K562 (cell line): ENCODE measurements at regions not wholly inside any gene's neighbourhood (a gene's known extent, or its start where the extent isn't known, plus 50 kb on each side); places are given as distances from the start of the nearest gene placed in this dataset.

Source experiments
- ATAC-seq: fragments of 200-7000 bp; cut with Tn5 transposase; 3 replicates; pipeline ENCODE4 v1.9.1; 2020; ENCODE audit warnings: moderate library complexity
- BruUV-seq: library from RNA; stranded (reverse); fragments of 400-500 nt; replicated peaks from 2 replicates; lab custom pipeline; 2021; lab: Mats Ljungman, UMichigan
- CTCF ChIA-PET: fragments of 300-600 bp; formaldehyde crosslinking; extraction: SDS; loops from one replicate; lab custom pipeline; 2021; ENCODE audit warnings: low intra/inter-chr PET ratio; lab: Yijun Ruan, JAX
- POLR2A ChIA-PET: fragments of 300-600, 350-650 bp; sonication (Branson Sonifier 250); formaldehyde crosslinking; extraction: SDS; loops from one replicate; lab custom pipeline; 2021; ENCODE audit warnings: antibody characterized with exemption, inconsistent platforms; lab: Yijun Ruan, JAX
- DNase-seq, 4 experiments: peaks; one replicate each; pipeline versions ENCODE4 v3.0.0 to v3.0.0-alpha.2; 2011 to 2018; ENCODE audit warnings: low spot score in 3 of 4, mixed read lengths in 3 of 4; ENCODE audit errors: extremely low read depth in 1 of 4
- FAIRE-seq: peaks from 2 replicates; lab custom pipeline; 2011; peaks lifted over from hg19 to GRCh38; lab: Jason Lieb, UNC
- H2AFZ ChIP-seq: 2 replicates; pipeline ENCODE4 v1.6.0; 2011; ENCODE audit warnings: low read depth, low read length, control low read depth, inconsistent platforms
- H3K27ac ChIP-seq: fragments of 200-600 bp; 3 replicates; pipeline ENCODE4 v1.8.0; 2011; ENCODE audit warnings: low read depth, mild to moderate bottlenecking, control low read depth, inconsistent platforms, low read length, moderate library complexity, mixed read lengths; ENCODE audit errors: extremely low read depth
- H3K27me3 ChIP-seq, 2 experiments: fragments of 300-600 bp in 1 of 2; 2 replicates in 1 of 2; 3 replicates in 1 of 2; pipeline versions ENCODE4 v1.6.0 to v1.8.0; 2011; ENCODE audit warnings: inconsistent platforms in 2 of 2, low read length in 2 of 2, mild to moderate bottlenecking in 1 of 2, mixed read lengths in 1 of 2, moderate library complexity in 1 of 2; ENCODE audit not compliant: control insufficient read depth in 2 of 2, insufficient read depth in 2 of 2
- H3K36me3 ChIP-seq: fragments of 300-600 bp; 3 replicates; pipeline ENCODE4 v1.8.0; 2011; ENCODE audit warnings: mild to moderate bottlenecking, low read length, inconsistent platforms; ENCODE audit not compliant: control insufficient read depth, insufficient read depth
- H3K4me1 ChIP-seq, 2 experiments: fragments of 200-600 bp in 1 of 2; replicated peaks in 1 of 2; 2 replicates in 1 of 2; 3 replicates in 1 of 2; pipeline versions ENCODE4 v1.5.1 to v1.8.0; 2011; ENCODE audit warnings: inconsistent platforms in 2 of 2, low read length in 2 of 2, mild to moderate bottlenecking in 1 of 2, mixed read lengths in 1 of 2, moderate library complexity in 1 of 2; ENCODE audit not compliant: control insufficient read depth in 2 of 2, insufficient read depth in 2 of 2
- H3K4me2 ChIP-seq: 2 replicates; pipeline ENCODE4 v1.6.1; 2011; ENCODE audit warnings: low read length, control low read depth, inconsistent platforms, mixed read lengths; ENCODE audit not compliant: insufficient read depth
- H3K4me3 ChIP-seq: fragments of 200-600 bp; sonication (generic), shearing (Covaris generic); 2 replicates; pipeline ENCODE4 v1.5.1; 2016; ENCODE audit warnings: control low read depth, inconsistent platforms
- H3K79me2 ChIP-seq: fragments of 200-600 bp; 3 replicates; pipeline ENCODE4 v1.8.0; 2011; ENCODE audit warnings: low read length, inconsistent platforms; ENCODE audit not compliant: control insufficient read depth, insufficient read depth
- H3K9ac ChIP-seq, 2 experiments: 2 replicates each; pipeline versions ENCODE4 v1.6.0 to v1.6.1; 2011; ENCODE audit warnings: low read depth in 2 of 2, low read length in 2 of 2, control low read depth in 1 of 2, inconsistent platforms in 1 of 2, mild to moderate bottlenecking in 1 of 2, mixed read lengths in 1 of 2; ENCODE audit not compliant: insufficient read depth in 1 of 2
- H3K9me1 ChIP-seq: one replicate; pipeline ENCODE4 v1.6.0; 2011; ENCODE audit warnings: inconsistent platforms, mild to moderate bottlenecking, low read length, moderate library complexity; ENCODE audit not compliant: control insufficient read depth, insufficient read depth
- H3K9me3 ChIP-seq: replicated peaks from 2 replicates; pipeline ENCODE4 v1.5.1; 2011; ENCODE audit warnings: low read depth, low read length, inconsistent platforms; ENCODE audit not compliant: control insufficient read depth, insufficient read depth
- H4K20me1 ChIP-seq: replicated peaks from 2 replicates; pipeline ENCODE4 v1.6.1; 2011; ENCODE audit warnings: low read length, inconsistent platforms, mixed read lengths; ENCODE audit not compliant: control insufficient read depth, insufficient read depth
- CBX1 ChIP-seq: sonication (generic); IDR thresholded peaks from 2 replicates; pipeline ENCODE4 v1.6.1; 2016; ENCODE audit warnings: antibody characterized with exemption, low read depth, mild to moderate bottlenecking
- CREB3L1 ChIP-seq: fragments of 450-650 bp; IDR thresholded peaks from 2 replicates; pipeline ENCODE4 v1.6.1; 2014; ENCODE audit warnings: low read depth, mild to moderate bottlenecking, moderate library complexity, borderline replicate concordance
- ELK3 ChIP-seq: fragments of 450-650 bp; formaldehyde crosslinking; IDR thresholded peaks from 2 replicates; pipeline ENCODE4 v1.4.0; 2020; ENCODE audit warnings: mild to moderate bottlenecking
- ETS2 ChIP-seq: IDR thresholded peaks from 2 replicates; pipeline ENCODE4 v1.6.1; 2016; ENCODE audit warnings: borderline replicate concordance, missing genetic modification characterization, mild to moderate bottlenecking, moderate library complexity, missing compliant biosample characterization; ENCODE audit not compliant: poor library complexity, severe bottlenecking
- HDAC2 ChIP-seq: fragments of 450-650 bp; IDR thresholded peaks from 2 replicates; pipeline ENCODE4 v1.6.1; 2016; ENCODE audit warnings: mild to moderate bottlenecking
- IFI16 ChIP-seq: fragments of 250-450 bp; sonication (Bioruptor Pico); IDR thresholded peaks from 2 replicates; pipeline ENCODE4 v2.1.2; 2022; ENCODE audit warnings: mild to moderate bottlenecking, inconsistent platforms
- LCOR ChIP-seq: sonication (generic); formaldehyde crosslinking; IDR thresholded peaks from 2 replicates; pipeline ENCODE4 v1.8.0; 2022; ENCODE audit warnings: mild to moderate bottlenecking, missing genetic modification reagents
- MCM3 ChIP-seq: fragments of 450-650 bp; IDR thresholded peaks from 2 replicates; pipeline ENCODE4 v1.6.1; 2016
- POLR2AphosphoS5 ChIP-seq: IDR thresholded peaks from 2 replicates; pipeline ENCODE4 v1.6.1; 2011; ENCODE audit warnings: mild to moderate bottlenecking, low read depth, low read length, moderate library complexity; ENCODE audit not compliant: control insufficient read depth, insufficient read depth
- RNF2 ChIP-seq: sonication (generic); IDR thresholded peaks from 2 replicates; pipeline ENCODE4 v1.6.1; 2016
- TRIM25 ChIP-seq: fragments of 450-650 bp; IDR thresholded peaks from 2 replicates; pipeline ENCODE4 v1.7.0; 2016; ENCODE audit warnings: borderline replicate concordance
- TRIM28 ChIP-seq: fragments of 450-650 bp; IDR thresholded peaks from 2 replicates; pipeline ENCODE4 v1.6.1; 2017
- ZNF77 ChIP-seq: fragments of 250-450 bp; sonication (Bioruptor Pico); IDR thresholded peaks from 2 replicates; pipeline ENCODE4 v1.5.0; 2020
- in situ Hi-C: fragments of 300-500 bp; cut with MboI; formaldehyde crosslinking; loops from 4 replicates; pipeline ENCODE4 v1.15.0; 2018; ENCODE audit warnings: inconsistent platforms, mixed read lengths
- intact Hi-C: fragments of 100-400 bp; cut with micrococcal nuclease; formaldehyde crosslinking; loops from 2 replicates; pipeline ENCODE4 v1.14.2; 2022
- TF ChIP-seq, protein P1 (sequence below): sonication (generic); formaldehyde crosslinking; IDR thresholded peaks from 2 replicates; pipeline ENCODE4 v1.8.0; 2022; ENCODE audit warnings: mild to moderate bottlenecking, missing genetic modification reagents, borderline replicate concordance
- TF ChIP-seq, protein P2 (sequence below): fragments of 450-650 bp; IDR thresholded peaks from 2 replicates; pipeline ENCODE4 v1.6.1; 2018; ENCODE audit warnings: mild to moderate bottlenecking, low read depth; ENCODE audit not compliant: partially characterized antibody

GRCh38 chr2:19434413-19434812 lies 76.0 kb upstream of the OSR1 start:
- Histone ChIP-seq H3K9me3 (no peaks in the 10 kb centered on the region), H3K27ac (no peak overlapping the region), H3K79me2 (no peaks in the 10 kb centered on the region), H3K27me3 (no peaks in the 10 kb centered on the region), H3K4me2 (no peak overlapping the region), H3K9me1 (no peaks in the 10 kb centered on the region), H3K4me1 (no peaks in the 10 kb centered on the region), H3K9ac (no peak overlapping the region), H3K4me3 (no peak overlapping the region), H4K20me1 (no peaks in the 10 kb centered on the region), H2AFZ (no peak overlapping the region), H3K36me3 (no peaks in the 10 kb centered on the region)
- ChIA-PET CTCF (no interaction called here), POLR2A (no interaction called here)
- FAIRE-seq: no peak
- no peak for DNase-seq
- no TSS peak for BruUV-seq
- in situ Hi-C loops: no loop called here
- no peak for ATAC-seq
- intact Hi-C loops: no loop called here
- TF ChIP-seq TRIM28 (no peak), LCOR (CRISPR knock-in tag) (no peak), ELK3 (no peak), CBX1 (no peak), MCM3 (no peak), HDAC2 (no peak), ETS2 (tag) (no peak), IFI16 (CRISPR knock-in tag) (no peak), ZNF77 (no peak), RNF2 (no peak), CREB3L1 (no peak), POLR2AphosphoS5 (no peak), TRIM25 (no peak)
- TF ChIP-seq, protein P1, sequence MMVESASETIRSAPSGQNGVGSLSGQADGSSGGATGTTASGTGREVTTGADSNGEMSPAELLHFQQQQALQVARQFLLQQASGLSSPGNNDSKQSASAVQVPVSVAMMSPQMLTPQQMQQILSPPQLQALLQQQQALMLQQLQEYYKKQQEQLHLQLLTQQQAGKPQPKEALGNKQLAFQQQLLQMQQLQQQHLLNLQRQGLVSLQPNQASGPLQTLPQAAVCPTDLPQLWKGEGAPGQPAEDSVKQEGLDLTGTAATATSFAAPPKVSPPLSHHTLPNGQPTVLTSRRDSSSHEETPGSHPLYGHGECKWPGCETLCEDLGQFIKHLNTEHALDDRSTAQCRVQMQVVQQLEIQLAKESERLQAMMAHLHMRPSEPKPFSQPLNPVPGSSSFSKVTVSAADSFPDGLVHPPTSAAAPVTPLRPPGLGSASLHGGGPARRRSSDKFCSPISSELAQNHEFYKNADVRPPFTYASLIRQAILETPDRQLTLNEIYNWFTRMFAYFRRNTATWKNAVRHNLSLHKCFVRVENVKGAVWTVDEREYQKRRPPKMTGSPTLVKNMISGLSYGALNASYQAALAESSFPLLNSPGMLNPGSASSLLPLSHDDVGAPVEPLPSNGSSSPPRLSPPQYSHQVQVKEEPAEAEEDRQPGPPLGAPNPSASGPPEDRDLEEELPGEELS (CRISPR knock-in tag): no peak
- TF ChIP-seq, protein P2, sequence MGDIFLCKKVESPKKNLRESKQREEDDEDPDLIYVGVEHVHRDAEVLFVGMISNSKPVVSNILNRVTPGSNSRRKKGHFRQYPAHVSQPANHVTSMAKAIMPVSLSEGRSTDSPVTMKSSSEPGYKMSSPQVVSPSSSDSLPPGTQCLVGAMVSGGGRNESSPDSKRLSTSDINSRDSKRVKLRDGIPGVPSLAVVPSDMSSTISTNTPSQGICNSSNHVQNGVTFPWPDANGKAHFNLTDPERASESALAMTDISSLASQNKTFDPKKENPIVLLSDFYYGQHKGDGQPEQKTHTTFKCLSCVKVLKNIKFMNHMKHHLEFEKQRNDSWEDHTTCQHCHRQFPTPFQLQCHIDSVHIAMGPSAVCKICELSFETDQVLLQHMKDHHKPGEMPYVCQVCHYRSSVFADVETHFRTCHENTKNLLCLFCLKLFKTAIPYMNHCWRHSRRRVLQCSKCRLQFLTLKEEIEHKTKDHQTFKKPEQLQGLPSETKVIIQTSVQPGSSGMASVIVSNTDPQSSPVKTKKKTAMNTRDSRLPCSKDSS: no peak
